IPS-18c (cell line): ENCODE measurements at regions not wholly inside any gene's neighbourhood (a gene's known extent, or its start where the extent isn't known, plus 50 kb on each side); places are given as distances from the start of the nearest gene placed in this dataset.

Source experiments
- H3K4me3 ChIP-seq: 2 replicates; pipeline ENCODE4 v1.7.0; 2013; ENCODE audit warnings: low read depth, mild to moderate bottlenecking, low read length, moderate library complexity; ENCODE audit not compliant: insufficient read depth
- H3K9me3 ChIP-seq: one replicate; pipeline ENCODE4 v1.6.1; 2013; ENCODE audit warnings: mild to moderate bottlenecking, low read length, moderate library complexity; ENCODE audit not compliant: control insufficient read depth, insufficient read depth

DNA sequence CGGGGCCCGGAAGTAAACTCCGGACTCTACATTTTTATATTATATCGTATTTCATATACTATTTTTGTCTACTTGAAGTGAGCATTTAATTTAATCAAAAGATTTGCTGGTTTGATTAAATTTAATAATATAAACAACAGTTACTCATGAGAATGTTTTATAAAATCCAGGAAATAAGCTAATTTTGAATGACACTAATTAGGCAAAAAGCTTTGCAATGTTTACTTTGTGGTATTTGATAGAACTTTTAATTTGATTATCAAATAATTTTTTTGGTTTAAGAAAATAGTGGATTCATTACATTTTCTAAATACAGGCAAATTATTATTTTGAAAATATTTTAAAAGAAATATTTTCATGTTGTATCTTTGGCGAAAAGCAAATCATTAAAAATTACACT lies 900.4 kb upstream of the CDH2 start:
- H3K9me3 ChIP-seq = no peaks in the 10 kb centered on the region
- no peak overlapping the region for H3K4me3 ChIP-seq

DNA sequence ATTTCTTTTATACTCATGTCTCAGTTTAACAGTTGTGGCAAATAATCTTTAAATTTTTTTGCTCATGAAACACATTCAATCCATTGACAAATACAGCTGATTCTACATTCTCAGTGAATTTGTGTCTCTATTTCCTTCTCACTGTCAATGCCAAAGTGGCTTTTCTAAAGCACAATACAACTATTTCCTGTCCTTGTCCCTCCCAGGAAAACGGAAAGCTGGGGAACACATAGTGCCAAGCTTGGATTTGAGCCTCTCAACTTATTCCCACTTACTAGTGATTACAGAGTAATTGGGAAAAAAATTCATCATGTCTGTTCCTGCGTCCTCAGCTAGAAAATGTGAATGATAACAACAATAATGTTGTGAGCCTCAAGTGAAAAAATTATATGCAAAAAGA lies 899.7 kb upstream of the CDH2 start:
- Histone ChIP-seq H3K9me3 (no peaks in the 10 kb centered on the region), H3K4me3 (no peak overlapping the region)

DNA sequence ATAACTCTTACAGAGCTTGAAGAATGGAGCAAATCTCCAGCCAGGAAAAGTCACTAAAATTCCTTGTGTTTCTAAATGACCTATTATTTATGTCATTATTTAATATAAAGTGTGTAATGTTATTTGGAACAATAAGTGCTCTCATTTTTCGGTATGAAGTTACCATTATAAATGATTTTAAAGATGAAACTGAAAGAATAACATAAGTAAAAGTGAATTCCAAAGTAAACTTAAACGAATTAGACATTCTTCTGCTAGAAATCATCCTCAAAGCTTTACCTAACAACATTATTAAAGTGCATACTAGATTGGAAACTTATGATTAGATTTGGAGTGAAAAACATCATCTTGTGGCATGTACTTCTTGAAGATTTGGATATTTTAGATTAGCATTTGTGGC lies 897.2 kb upstream of the CDH2 start:
- Histone ChIP-seq H3K4me3 (no peak overlapping the region), H3K9me3 (no peaks in the 10 kb centered on the region)

DNA sequence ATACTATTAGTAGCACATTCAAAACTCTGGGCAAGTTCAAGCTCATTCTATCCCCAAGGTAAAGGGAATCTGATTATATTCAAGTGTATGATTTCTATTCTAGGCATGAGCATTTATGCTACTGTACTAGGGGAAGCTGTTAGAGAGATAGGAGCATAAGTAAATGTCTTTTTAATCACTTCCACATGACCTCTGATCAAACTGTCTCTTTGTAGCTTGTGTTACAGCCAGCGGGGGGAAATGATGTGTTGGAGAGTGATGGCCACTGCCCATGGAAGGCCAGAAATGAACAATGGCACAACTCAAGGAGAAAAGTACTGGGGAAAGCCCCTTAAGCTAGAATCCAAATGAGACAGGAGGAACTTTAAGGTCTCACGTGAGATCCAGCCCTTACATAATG lies 894.9 kb upstream of the CDH2 start:
- Histone ChIP-seq H3K9me3 (no peaks in the 10 kb centered on the region), H3K4me3 (no peak overlapping the region)

DNA sequence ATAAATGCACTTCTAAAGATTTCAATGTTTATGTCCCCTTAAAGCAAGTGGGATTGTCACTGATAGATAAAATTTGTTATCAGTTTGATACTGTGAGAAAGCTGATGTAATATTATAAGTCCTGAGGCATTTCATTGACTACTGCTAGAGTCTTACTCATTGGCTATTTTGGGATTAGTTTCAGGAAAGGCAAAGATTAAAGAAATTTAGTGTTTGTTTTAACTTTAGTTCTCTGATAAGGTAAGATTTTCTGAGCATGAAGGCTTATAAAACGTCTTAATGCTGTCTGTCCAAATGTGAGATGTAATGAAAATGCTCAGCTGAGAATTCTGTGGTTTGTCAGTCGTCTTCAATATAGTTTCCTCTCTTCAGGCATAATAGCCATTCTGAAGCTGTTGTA lies 886.4 kb upstream of the CDH2 start:
- Histone ChIP-seq H3K4me3 (no peak overlapping the region), H3K9me3 (no peaks in the 10 kb centered on the region)

DNA sequence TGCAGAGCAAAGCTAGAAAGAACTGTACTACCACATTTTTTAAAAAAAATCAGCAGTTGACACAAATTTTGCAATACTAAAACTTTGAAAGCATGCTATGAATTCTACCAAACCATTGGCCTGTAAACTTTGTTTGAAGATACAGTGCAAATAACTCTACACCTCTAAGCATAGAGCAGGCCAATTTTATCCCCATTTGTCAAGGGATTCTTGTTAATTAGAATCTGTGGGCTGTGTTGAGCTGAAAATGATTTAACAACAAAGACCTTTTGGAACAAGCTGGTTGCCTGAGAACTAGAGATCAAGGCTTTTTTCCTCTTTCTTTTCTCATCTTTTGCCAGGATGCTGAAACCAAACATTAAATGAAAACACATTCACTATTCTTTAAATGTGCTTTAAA lies 886.0 kb upstream of the CDH2 start:
- Histone ChIP-seq H3K9me3 (no peaks in the 10 kb centered on the region), H3K4me3 (no peak overlapping the region)

DNA sequence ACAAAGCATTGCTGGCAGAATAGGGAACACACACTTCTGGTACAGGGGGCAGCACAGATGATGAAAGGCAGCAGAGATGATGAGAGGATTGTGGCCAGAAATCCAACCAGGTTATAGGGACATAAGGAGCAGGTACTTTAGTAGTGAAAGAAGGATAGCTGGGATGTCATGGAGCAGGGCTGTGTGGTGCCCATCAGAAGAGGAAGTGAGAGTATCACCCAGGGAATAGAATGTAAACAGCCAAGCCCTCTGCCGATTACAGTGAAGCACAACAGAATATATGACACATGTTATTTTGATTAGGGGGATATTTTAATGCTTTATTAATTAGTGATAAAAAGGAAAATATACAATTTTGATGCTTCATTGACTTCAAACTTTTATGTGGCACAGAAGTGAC lies 883.4 kb upstream of the CDH2 start:
- H3K4me3 ChIP-seq = no peak overlapping the region

DNA sequence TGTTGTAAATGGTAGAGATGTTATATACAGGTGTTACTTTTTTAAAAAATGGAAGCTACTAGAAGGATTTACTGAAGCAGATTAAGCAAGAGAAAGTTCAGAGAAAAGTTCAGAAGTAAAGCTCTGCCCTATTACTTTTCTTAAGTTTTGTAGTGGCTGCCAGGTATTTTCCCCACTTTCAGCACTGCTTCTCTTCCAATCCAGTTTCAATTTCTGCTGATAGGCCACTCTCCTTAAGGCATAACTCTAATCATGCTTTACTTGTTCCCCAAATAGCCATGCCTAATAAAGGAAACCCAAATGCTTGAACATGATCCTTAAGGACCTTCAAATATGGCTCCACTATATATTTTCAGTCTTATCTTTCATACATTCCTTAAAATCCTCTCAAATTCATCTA lies 880.8 kb upstream of the CDH2 start:
- Histone ChIP-seq H3K4me3 (no peak overlapping the region), H3K9me3 (no peaks in the 10 kb centered on the region)

More for the DNA sequence above, 883.4 kb upstream of the CDH2 start:
- H3K9me3 ChIP-seq = no peaks in the 10 kb centered on the region

DNA sequence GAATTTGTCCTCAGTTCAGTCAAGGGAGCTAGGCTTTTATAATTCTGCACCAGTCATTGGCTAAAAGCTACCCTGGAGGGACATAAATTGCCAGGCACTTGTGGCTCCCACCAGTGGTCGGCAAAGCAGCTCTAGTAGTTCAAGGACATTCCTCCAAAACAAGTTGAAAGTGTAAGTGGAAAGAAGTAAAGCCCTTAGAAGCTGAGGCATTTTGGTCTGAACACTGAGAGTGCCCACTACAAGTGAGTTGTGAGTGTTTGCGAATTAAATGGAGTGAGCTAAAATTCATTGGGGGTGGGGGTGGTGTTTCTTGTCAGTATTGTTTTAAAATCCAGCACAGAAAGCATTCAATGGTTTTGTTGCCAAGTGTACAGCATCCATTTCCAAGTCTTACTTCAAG lies 879.9 kb upstream of the CDH2 start:
- Histone ChIP-seq H3K9me3 (no peaks in the 10 kb centered on the region), H3K4me3 (no peak overlapping the region)

DNA sequence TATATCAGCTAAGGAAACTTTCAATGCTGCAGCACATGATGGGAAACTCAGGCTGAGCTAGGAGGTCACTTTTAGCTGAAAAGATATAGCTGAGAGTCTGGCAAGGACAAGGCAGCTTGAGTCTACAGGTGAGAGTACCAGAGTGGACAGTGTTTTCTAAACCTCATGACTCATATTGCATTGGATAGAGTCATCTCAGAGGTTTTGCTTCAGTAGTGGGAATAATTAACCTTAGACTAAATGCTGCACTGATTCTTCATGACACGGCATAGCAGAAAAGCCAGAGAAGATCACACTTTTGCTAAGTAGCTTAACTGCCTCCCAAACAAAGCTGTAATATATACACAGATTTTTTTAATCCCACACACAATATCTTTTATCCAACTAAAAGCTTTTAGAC lies 865.0 kb upstream of the CDH2 start:
- no peak overlapping the region for H3K4me3 ChIP-seq
- no peaks in the 10 kb centered on the region for H3K9me3 ChIP-seq

DNA sequence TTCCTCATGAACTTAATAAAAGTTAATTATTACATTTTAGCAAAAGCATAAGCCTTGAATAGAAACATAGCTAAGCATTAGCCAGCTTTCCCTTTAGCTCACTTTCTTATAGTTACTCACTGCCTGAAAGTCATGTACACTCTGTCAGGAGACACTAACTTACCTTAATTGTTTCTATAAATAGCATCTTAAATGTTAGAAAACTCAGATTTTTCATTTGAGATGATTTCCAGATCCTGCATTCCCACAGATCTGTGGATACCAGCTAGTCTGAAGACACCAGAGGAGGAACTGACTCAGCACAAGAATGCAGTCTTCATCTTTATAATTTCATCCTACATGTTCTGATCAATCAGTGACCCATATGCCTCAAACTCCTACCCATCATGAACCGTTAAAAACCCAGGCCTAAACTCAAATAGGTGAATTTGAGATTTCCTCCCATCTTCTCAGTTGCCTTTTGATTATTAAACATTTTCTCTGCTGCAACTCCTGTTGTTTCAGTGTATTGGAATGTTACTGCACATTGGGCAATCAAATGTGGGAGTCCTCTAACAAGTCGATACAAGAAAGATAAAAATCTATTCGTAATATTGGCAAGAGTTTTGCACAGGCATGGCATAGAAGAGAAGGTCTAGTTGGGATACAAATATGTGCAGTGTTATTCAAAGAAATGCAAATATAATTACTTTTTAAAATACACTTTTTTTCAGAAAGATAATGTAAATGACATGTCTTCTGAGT lies 857.4 kb upstream of the CDH2 start:
- Histone ChIP-seq H3K4me3 (no peak overlapping the region), H3K9me3 (no peaks in the 10 kb centered on the region)

DNA sequence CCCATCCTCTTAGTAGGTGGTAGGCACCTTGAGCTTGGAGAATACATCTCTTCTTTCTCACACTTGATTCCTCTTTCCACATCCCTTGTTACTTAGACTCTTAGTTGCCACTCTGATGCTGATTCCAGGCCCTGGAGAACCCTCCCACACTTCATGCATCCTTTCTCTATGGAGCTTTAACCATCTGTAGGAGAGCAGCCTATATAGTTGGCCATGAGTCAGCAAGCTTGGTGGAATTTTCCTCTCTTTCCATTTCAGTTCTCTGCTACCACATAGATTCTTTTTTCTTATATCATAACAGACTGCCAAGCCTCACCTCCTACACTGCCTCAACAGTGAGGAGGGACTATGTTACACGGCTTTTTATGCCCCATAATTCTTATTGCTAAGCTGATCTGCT lies 851.6 kb upstream of the CDH2 start:
- Histone ChIP-seq H3K4me3 (no peak overlapping the region), H3K9me3 (no peaks in the 10 kb centered on the region)

DNA sequence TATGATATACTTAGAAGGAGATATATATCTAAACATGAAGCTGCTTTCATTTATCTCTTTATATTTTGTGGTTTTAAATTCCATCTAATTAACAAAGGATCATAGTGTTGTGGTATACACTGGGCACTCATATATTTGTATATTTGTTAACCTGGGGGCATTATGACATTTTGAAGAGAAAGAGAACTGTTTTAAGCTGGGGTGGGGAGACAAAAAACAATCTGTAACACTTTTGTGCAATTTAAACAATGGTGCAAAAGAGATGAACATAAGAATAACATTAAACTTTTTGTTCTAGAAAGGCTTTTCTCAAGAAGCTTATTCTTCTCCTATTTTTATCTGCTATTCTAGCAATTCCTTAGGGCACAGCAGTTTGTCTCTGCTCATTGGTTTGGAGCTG lies 842.0 kb upstream of the CDH2 start:
- Histone ChIP-seq H3K4me3 (no peak overlapping the region), H3K9me3 (no peaks in the 10 kb centered on the region)

DNA sequence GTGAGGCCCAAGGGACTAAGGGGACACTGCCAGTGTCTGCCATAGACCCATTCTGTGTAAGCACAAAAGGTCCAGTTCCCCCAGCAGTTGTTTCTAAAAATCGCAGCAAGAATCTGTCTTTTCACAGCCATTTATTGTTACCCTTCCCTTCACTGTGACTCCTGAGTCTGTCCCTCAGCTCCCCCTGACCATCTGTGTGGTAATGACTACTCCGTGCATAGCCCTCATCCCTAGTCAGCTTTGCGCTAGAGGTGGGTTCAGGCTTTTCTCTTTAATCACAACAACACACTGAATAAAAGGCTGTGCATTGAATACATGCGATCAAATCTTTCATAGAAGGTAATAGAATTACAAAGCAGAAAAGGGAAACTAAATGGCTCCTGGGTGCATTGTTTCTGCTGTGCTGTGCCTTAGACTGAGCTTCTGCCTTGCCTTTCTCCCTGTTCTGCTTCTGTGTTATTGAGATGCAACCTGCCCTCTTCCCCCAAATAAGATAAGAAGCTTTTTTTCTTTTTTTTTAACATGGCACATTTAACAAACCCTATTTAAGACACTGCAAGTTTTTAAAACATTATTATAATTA lies 836.0 kb upstream of the CDH2 start:
- H3K9me3 ChIP-seq = no peaks in the 10 kb centered on the region

DNA sequence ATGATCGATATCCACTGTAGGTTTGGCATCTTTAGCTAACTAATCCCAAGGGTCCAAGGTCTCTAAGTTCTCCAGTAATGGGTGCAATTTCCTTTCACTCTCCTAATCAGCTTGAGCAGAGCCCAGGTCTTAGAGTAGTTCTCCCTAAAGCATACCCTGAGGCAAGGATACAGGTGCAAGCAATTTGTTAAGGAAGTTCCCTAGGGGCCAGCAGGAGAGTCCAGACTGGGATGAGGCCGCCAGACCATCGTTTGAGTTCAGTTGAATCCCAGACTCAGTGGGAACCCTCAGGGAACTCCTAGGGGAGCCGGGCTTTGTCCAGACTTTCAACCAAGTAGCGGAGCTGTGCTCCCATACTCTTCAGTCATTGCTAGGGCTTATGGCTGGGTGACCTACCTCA lies 835.4 kb upstream of the CDH2 start:
- Histone ChIP-seq H3K4me3 (no peak overlapping the region), H3K9me3 (no peaks in the 10 kb centered on the region)

More for the DNA sequence above, 836.0 kb upstream of the CDH2 start:
- H3K4me3 ChIP-seq = no peak overlapping the region

DNA sequence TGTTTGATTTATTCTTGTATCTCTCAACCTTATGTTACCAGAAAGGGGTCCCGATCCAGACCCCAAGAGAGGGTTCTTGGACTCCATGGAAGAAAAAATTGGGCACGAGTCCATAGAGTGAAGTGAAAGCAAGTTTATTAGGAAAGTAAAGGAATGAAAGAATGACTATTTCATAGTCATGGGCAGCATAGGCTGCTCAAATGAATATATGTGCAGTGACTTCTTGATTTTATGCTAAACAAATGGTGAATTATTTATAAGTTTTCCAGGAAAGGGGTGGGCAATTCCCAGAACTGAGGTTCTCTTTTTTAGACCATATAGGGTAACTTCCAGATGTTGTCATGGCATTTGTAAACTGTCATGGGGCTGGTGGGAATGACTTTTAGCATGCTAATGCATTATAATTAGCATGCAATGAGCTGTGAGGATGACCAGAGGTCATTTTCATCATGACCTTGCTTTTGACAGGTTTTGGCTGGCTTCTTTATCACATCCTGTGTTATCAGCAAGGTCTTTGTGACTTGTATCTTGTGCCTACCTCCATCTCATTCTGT lies 832.4 kb upstream of the CDH2 start:
- H3K4me3 ChIP-seq = no peak overlapping the region
- no peaks in the 10 kb centered on the region for H3K9me3 ChIP-seq

DNA sequence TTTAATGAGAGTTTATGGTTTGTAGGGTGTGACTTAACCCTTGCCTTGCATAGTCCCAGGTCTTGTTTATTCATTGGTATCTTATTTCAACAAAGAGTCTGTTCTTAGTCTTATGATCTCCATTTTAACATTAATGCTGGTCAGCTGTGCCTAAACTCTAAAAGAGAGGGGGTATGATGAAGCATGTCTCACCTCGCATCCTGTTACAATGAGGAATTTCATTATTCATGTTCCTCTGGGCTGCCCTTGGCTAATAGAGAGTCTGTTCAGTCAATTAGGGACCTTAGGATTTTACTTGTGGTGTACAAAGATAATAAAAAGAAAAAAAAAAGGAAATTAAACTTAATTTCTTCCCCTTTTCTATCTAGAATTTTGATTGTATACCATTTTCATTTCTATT lies 831.9 kb upstream of the CDH2 start:
- Histone ChIP-seq H3K9me3 (no peaks in the 10 kb centered on the region), H3K4me3 (no peak overlapping the region)

DNA sequence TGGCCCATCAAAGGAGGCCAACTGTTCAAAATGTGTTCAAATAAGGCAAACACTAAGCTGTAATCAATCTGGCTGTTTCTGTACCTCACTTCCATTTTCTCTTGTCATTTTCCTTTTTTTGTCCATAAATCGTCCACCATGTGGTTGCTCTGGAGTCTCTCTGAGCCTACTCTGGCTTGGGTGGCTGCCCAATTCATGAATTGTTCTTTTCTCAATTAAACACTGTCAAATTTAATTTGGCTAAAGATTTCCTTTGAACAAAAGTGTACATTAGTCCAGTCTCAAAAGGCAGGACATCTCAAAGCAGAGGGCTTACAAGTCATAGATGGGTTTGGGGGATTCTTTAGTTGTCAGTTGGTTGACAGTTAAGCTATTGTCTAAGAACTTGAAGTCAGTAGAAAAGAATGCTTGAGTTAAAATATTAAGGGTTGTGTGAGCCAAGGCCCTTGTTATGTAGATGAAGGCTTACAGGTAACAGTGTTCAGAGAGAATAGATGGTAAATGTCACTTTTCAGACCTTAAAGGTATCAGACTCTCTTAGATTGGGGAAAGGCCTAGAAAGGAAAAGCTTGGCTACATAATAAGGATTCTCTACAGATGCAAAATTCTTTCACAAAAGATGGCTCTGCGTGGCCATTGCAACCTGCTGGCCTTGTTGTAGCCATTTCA lies 831.2 kb upstream of the CDH2 start:
- H3K9me3 ChIP-seq = no peaks in the 10 kb centered on the region
- no peak overlapping the region for H3K4me3 ChIP-seq
